H1 (cell line): ENCODE measurements at regions not wholly inside any gene's neighbourhood (a gene's known extent, or its start where the extent isn't known, plus 50 kb on each side); places are given as distances from the start of the nearest gene placed in this dataset.

Experiments used
- ASH2L ChIP-seq: fragments of 200-600, 300-600 bp; sonication (generic); IDR thresholded peaks from one replicate; pipeline ENCODE4 v1.7.1; 2017; ENCODE audit warnings: low read length
- EGR1 ChIP-seq: IDR thresholded peaks from 2 replicates; pipeline ENCODE4 v1.6.1; 2011; ENCODE audit warnings: low read depth, low read length, borderline replicate concordance
- GTF2F1 ChIP-seq: IDR thresholded peaks from 2 replicates; pipeline ENCODE4 v1.6.1; 2012; ENCODE audit warnings: low read depth, low read length, improper control_type of control experiment, borderline replicate concordance
- KDM4A ChIP-seq: IDR thresholded peaks from one replicate; pipeline ENCODE4 v1.7.1; 2012; ENCODE audit warnings: low read depth, mild to moderate bottlenecking, moderate library complexity, low read length, inconsistent platforms; ENCODE audit not compliant: severe bottlenecking
- RXRA ChIP-seq: IDR thresholded peaks from 2 replicates; pipeline ENCODE4 v1.6.1; 2011; ENCODE audit warnings: low read depth, mild to moderate bottlenecking, low read length, moderate library complexity; ENCODE audit not compliant: insufficient read depth

GRCh38 chr3:166527325-166527724, 690.1 kb upstream of the BCHE start (continued):
- TF ChIP-seq KDM4A (no peak), ASH2L (no peak), GTF2F1 (no peak), RXRA (no peak), EGR1 (no peak)
